SKM-1 (cell line): ENCODE measurements at regions not wholly inside any gene's neighbourhood (a gene's known extent, or its start where the extent isn't known, plus 50 kb on each side); places are given as distances from the start of the nearest gene placed in this dataset.

Experiments
- DNase-seq: peaks from one replicate; lab custom pipeline; 2025; ENCODE audit not compliant: unreplicated experiment; lab: John Stamatoyannopoulos, UW

GRCh38 chr16:11495066-11495407, 91.7 kb downstream of the LITAF start:
- DNase-seq, result no peak
